ENCODE measurements at regions not wholly inside any gene's neighbourhood (a gene's known extent, or its start where the extent isn't known, plus 50 kb on each side); places are given as distances from the start of the nearest gene placed in this dataset.

- H3K4me3 ChIP-seq (ENCODE audit: low read depth in 2 of 2, low read length in 2 of 2), result no peak overlapping the region
- H3K27me3 ChIP-seq (ENCODE audit: control insufficient read depth, insufficient read depth, low read length), result no peaks in the 10 kb centered on the region
- intact Hi-C loops (cut with micrococcal nuclease; ENCODE audit: unreplicated experiment) (no loop called here), in situ Hi-C loops (cut with HindIII; ENCODE audit: low pct_unique_long_range_greater_than_20kb, low sequenced_read_pairs) (no loop called here)
- TF ChIP-seq SIN3A (IDR thresholded peaks at IDR 0.05; ENCODE audit: borderline replicate concordance, insufficient read depth, low read depth, low read length) (no peak), CTCF (IDR thresholded peaks at IDR 0.05) (no peak), REST (IDR thresholded peaks at IDR 0.05; ENCODE audit: insufficient read depth in 1 of 2, low read depth in 2 of 2, low read length in 1 of 2) (no peak), TCF7L2 (IDR thresholded peaks at IDR 0.05; ENCODE audit: low read depth, low read length) (no peak), POLR2AphosphoS5 (IDR thresholded peaks at IDR 0.05; ENCODE audit: low read depth, low read length) (no peak)
- ChIA-PET POLR2A (no interaction called here), CTCF (interaction anchor here (0.6 to 0.7 kb wide), 2 partner anchors 321 to 381 kb away, joined by 3 read pairs; no protein-coding TSS in a partner anchor)
- no peaks in the 10 kb centered on the region for H3K36me3 ChIP-seq (ENCODE audit: control insufficient read depth, insufficient read depth, low read length)
- ATAC-seq, result no peak
- no TSS peak for BruUV-seq (replicated peaks)
- peaks cover 7% of the 10 kb centered on the region; the same call in 1 of the 2 replicates for H3K4me1 ChIP-seq (ENCODE audit: control insufficient read depth, insufficient read depth, low read length)
- no peak overlapping the region for H3K27ac ChIP-seq (ENCODE audit: low read length)
- H3K9me3 ChIP-seq (ENCODE audit: control insufficient read depth, insufficient read depth, low read depth, low read length), result no peaks in the 10 kb centered on the region
- DNase-seq (ENCODE audit: low read depth, low spot score), result no peak
Measured at GRCh38 chr2:62307469-62308389, 111.8 kb downstream of the B3GNT2 start.

GRCh38 chr2:62306751-62307468 is 111.0 kb downstream of the B3GNT2 start:
- no TSS peak for BruUV-seq (replicated peaks)
- no peak for TF ChIP-seq REST (IDR thresholded peaks at IDR 0.05; ENCODE audit: insufficient read depth in 1 of 2, low read depth in 2 of 2, low read length in 1 of 2)
- no peak for TF ChIP-seq CTCF (IDR thresholded peaks at IDR 0.05)
- no peak for TF ChIP-seq TCF7L2 (IDR thresholded peaks at IDR 0.05; ENCODE audit: low read depth, low read length)
- no peak for TF ChIP-seq SIN3A (IDR thresholded peaks at IDR 0.05; ENCODE audit: borderline replicate concordance, insufficient read depth, low read depth, low read length)
- TF ChIP-seq POLR2AphosphoS5 (IDR thresholded peaks at IDR 0.05; ENCODE audit: low read depth, low read length), result no peak
- no peak for DNase-seq (ENCODE audit: low read depth, low spot score)
- Histone ChIP-seq H3K4me3 (ENCODE audit: low read depth in 2 of 2, low read length in 2 of 2) (no peak overlapping the region), H3K4me1 (ENCODE audit: control insufficient read depth, insufficient read depth, low read length) (peaks cover 7% of the 10 kb centered on the region; the same call in 1 of the 2 replicates), H3K9me3 (ENCODE audit: control insufficient read depth, insufficient read depth, low read depth, low read length) (no peaks in the 10 kb centered on the region), H3K36me3 (ENCODE audit: control insufficient read depth, insufficient read depth, low read length) (no peaks in the 10 kb centered on the region), H3K27ac (ENCODE audit: low read length) (no peak overlapping the region), H3K27me3 (ENCODE audit: control insufficient read depth, insufficient read depth, low read length) (no peaks in the 10 kb centered on the region)
- in situ Hi-C loops (cut with HindIII; ENCODE audit: low pct_unique_long_range_greater_than_20kb, low sequenced_read_pairs), result no loop called here
- intact Hi-C loops (cut with micrococcal nuclease; ENCODE audit: unreplicated experiment), result no loop called here
- ATAC-seq, result peak; percentile 53
- ChIA-PET CTCF (no interaction called here), POLR2A (no interaction called here)

Data from Panc1 (cell line).